ENCODE measurements at regions not wholly inside any gene's neighbourhood (a gene's known extent, or its start where the extent isn't known, plus 50 kb on each side); places are given as distances from the start of the nearest gene placed in this dataset.
"Not testable (repeated sequence)": the region's sequence is repeated elsewhere in the genome, so short reads cannot be mapped to it uniquely, and the experiment has no call there.

- DNase-seq (ENCODE audit: insufficient read length, low spot score), result no peak
- no peak for FAIRE-seq
Measured at GRCh38 chr5:94102849-94103248, 361.4 kb upstream of the POU5F2 start.

- not testable (repeated sequence) for DNase-seq (ENCODE audit: insufficient read length, low spot score); FAIRE-seq
Measured at GRCh38 chr5:94097384-94097783, 356.0 kb upstream of the POU5F2 start.

- no peak for DNase-seq (ENCODE audit: insufficient read length, low spot score)
- no peak for FAIRE-seq
Measured at GRCh38 chr5:94094793-94095441, 353.5 kb upstream of the POU5F2 start.

- DNase-seq (ENCODE audit: insufficient read length, low spot score) (no peak), FAIRE-seq (no peak)
Measured at GRCh38 chr5:94093300-94093699, 351.9 kb upstream of the POU5F2 start.

GRCh38 chr5:94086635-94087034, 345.2 kb upstream of the POU5F2 start:
- not testable (repeated sequence) for FAIRE-seq; DNase-seq (ENCODE audit: insufficient read length, low spot score)

GRCh38 chr5:94086194-94086593, 344.8 kb upstream of the POU5F2 start:
- DNase-seq (ENCODE audit: insufficient read length, low spot score) (no peak), FAIRE-seq (no peak)

GRCh38 chr5:94082405-94082804, 341.0 kb upstream of the POU5F2 start:
- FAIRE-seq, result no peak
- DNase-seq (ENCODE audit: insufficient read length, low spot score), result no peak

- no peak for DNase-seq (ENCODE audit: insufficient read length, low spot score)
- no peak for FAIRE-seq
Measured at GRCh38 chr5:94081088-94081487, 339.7 kb upstream of the POU5F2 start.

- no peak for FAIRE-seq
Measured at GRCh38 chr5:94080390-94080789, 339.0 kb upstream of the POU5F2 start.

GRCh38 chr5:94072116-94072515, 330.7 kb upstream of the POU5F2 start:
- DNase-seq (ENCODE audit: insufficient read length, low spot score) (no peak), FAIRE-seq (no peak)

More at GRCh38 chr5:94080390-94080789, 339.0 kb upstream of the POU5F2 start:
- DNase-seq (ENCODE audit: insufficient read length, low spot score), result no peak

- DNase-seq (ENCODE audit: insufficient read length, low spot score), result no peak
- FAIRE-seq, result no peak
Measured at GRCh38 chr5:94066437-94067207, 325.2 kb upstream of the POU5F2 start.

- DNase-seq (ENCODE audit: insufficient read length, low spot score) (no peak), FAIRE-seq (no peak)
Measured at GRCh38 chr5:94064025-94064424, 322.6 kb upstream of the POU5F2 start.

GRCh38 chr5:94057655-94058054, 316.3 kb upstream of the POU5F2 start:
- no peak for DNase-seq (ENCODE audit: insufficient read length, low spot score)
- no peak for FAIRE-seq

GRCh38 chr5:94057217-94057616, 315.8 kb upstream of the POU5F2 start:
- FAIRE-seq, result no peak
- no peak for DNase-seq (ENCODE audit: insufficient read length, low spot score)

- not testable (repeated sequence) for FAIRE-seq; DNase-seq (ENCODE audit: insufficient read length, low spot score)
Measured at GRCh38 chr5:94049307-94049922, 308.0 kb upstream of the POU5F2 start.

GRCh38 chr5:94045839-94046782, 304.7 kb upstream of the POU5F2 start:
- DNase-seq (ENCODE audit: insufficient read length, low spot score) (no peak), FAIRE-seq (no peak)

- DNase-seq (ENCODE audit: insufficient read length, low spot score) (no peak), FAIRE-seq (no peak)
Measured at GRCh38 chr5:94043311-94043710, 301.9 kb upstream of the POU5F2 start.

GRCh38 chr5:94040591-94041148, 299.3 kb upstream of the POU5F2 start:
- no peak for FAIRE-seq

GRCh38 chr5:94039101-94039500, 297.7 kb upstream of the POU5F2 start:
- no peak for FAIRE-seq

More at GRCh38 chr5:94040591-94041148, 299.3 kb upstream of the POU5F2 start:
- DNase-seq (ENCODE audit: insufficient read length, low spot score), result no peak

GRCh38 chr5:94031631-94032030, 290.2 kb upstream of the POU5F2 start:
- DNase-seq (ENCODE audit: insufficient read length, low spot score) (no peak), FAIRE-seq (no peak)

More at GRCh38 chr5:94039101-94039500, 297.7 kb upstream of the POU5F2 start:
- no peak for DNase-seq (ENCODE audit: insufficient read length, low spot score)

Data from HTR-8/SVneo (cell line).